GM23248 (cell line): ENCODE measurements at regions not wholly inside any gene's neighbourhood (a gene's known extent, or its start where the extent isn't known, plus 50 kb on each side); places are given as distances from the start of the nearest gene placed in this dataset.

Experiments
- DNase-seq: peaks from one replicate; pipeline ENCODE4 v3.0.0-alpha.2; 2015
- H2AFZ ChIP-seq: fragments of 200-600 bp; sonication (generic); 2 replicates; pipeline ENCODE4 v1.6.1; 2016; ENCODE audit warnings: antibody characterized with exemption
- H3F3A ChIP-seq: fragments of 200-600 bp; sonication (generic); 2 replicates; pipeline ENCODE4 v1.6.1; 2016; ENCODE audit warnings: mild to moderate bottlenecking, antibody characterized with exemption, mixed run types; ENCODE audit not compliant: insufficient read depth
- H3K27ac ChIP-seq: fragments of 200-600 bp; sonication (generic); 2 replicates; pipeline ENCODE4 v1.5.1; 2016; ENCODE audit warnings: mild to moderate bottlenecking
- H3K27me3 ChIP-seq: fragments of 200-600 bp; sonication (generic); replicated peaks from 2 replicates; pipeline ENCODE4 v1.6.1; 2016; ENCODE audit warnings: mild to moderate bottlenecking; ENCODE audit not compliant: insufficient read depth
- H3K36me3 ChIP-seq: fragments of 200-600 bp; sonication (generic); 2 replicates; pipeline ENCODE4 v1.6.1; 2016; ENCODE audit warnings: low read depth, mild to moderate bottlenecking
- H3K4me1 ChIP-seq: fragments of 200-600 bp; sonication (generic); 2 replicates; pipeline ENCODE4 v1.6.1; 2016; ENCODE audit warnings: mild to moderate bottlenecking; ENCODE audit not compliant: insufficient read depth
- H3K4me2 ChIP-seq: fragments of 200-600 bp; sonication (generic); one replicate; pipeline ENCODE4 v1.6.1; 2016; ENCODE audit warnings: mild to moderate bottlenecking; ENCODE audit not compliant: unreplicated experiment
- H3K4me3 ChIP-seq: fragments of 200-600 bp; sonication (generic); 2 replicates; pipeline ENCODE4 v1.5.1; 2016; ENCODE audit warnings: mild to moderate bottlenecking
- H3K79me2 ChIP-seq: fragments of 200-600 bp; sonication (generic); 2 replicates; pipeline ENCODE4 v1.6.1; 2016; ENCODE audit warnings: mild to moderate bottlenecking; ENCODE audit not compliant: insufficient read depth
- H3K9ac ChIP-seq: fragments of 200-600 bp; sonication (generic); 2 replicates; pipeline ENCODE4 v1.6.1; 2016; ENCODE audit warnings: mild to moderate bottlenecking
- H3K9me2 ChIP-seq: fragments of 200-600 bp; sonication (generic); 2 replicates; pipeline ENCODE4 v1.6.1; 2016; ENCODE audit warnings: mixed run types, mild to moderate bottlenecking, moderate library complexity; ENCODE audit not compliant: insufficient read depth
- H3K9me3 ChIP-seq: fragments of 200-600 bp; sonication (generic); one replicate; pipeline ENCODE4 v1.6.1; 2017; ENCODE audit warnings: low read depth
- H4K20me1 ChIP-seq: fragments of 200-600 bp; sonication (generic); 2 replicates; pipeline ENCODE4 v1.6.0; 2016; ENCODE audit not compliant: insufficient read depth
- EZH2 ChIP-seq: fragments of 200-600 bp; sonication (generic); IDR thresholded peaks from 2 replicates; pipeline ENCODE4 v1.6.1; 2018; ENCODE audit warnings: antibody characterized with exemption, mild to moderate bottlenecking; ENCODE audit not compliant: insufficient read depth, poor library complexity, severe bottlenecking
- EZH2phosphoT487 ChIP-seq: fragments of 200-600 bp; sonication (generic); IDR thresholded peaks from 2 replicates; pipeline ENCODE4 v1.6.1; 2018; ENCODE audit warnings: antibody characterized with exemption, moderate library complexity, mild to moderate bottlenecking, low read depth; ENCODE audit not compliant: insufficient read depth
- WGBS, 2 experiments: methylation state at CpG; one replicate each; pipeline ENCODE4 v1.1.6; 2015 to 2017; ENCODE audit warnings: low lambda C conversion rate in 2 of 2, low coverage in 1 of 2; ENCODE audit errors: missing lambda C conversion rate in 2 of 2; 5-methylcytosine and 5-hydroxymethylcytosine counted together
- in situ Hi-C: fragments of 300-500 bp; cut with MboI; formaldehyde crosslinking; loops from 2 replicates; pipeline ENCODE4 v1.15.0; 2020

GRCh38 chr12:82028772-82029171 is 269.6 kb upstream of the PPFIA2 start:
- no peak for DNase-seq
- TF ChIP-seq EZH2 = no peak
- TF ChIP-seq EZH2phosphoT487 = no peak
- Histone ChIP-seq H3K27me3 (no peaks in the 10 kb centered on the region), H4K20me1 (no peaks in the 10 kb centered on the region), H3K36me3 (no peaks in the 10 kb centered on the region), H2AFZ (no peak overlapping the region), H3K4me3 (no peak overlapping the region), H3K27ac (no peak overlapping the region), H3K4me1 (no peaks in the 10 kb centered on the region), H3K4me2 (no peak overlapping the region), H3K9me3 (no peaks in the 10 kb centered on the region), H3K9me2 (no peaks in the 10 kb centered on the region), H3K9ac (no peak overlapping the region), H3K79me2 (no peaks in the 10 kb centered on the region), H3F3A (no peaks in the 10 kb centered on the region)
- in situ Hi-C loops = no loop called here
- WGBS, 2 experiments = 50 to 63% methylated on average over 1 of the region's 1 CpG

- H3K4me3 ChIP-seq = no peak overlapping the region
- 49 to 87% methylated on average over 1 of the region's 1 CpG for WGBS, 2 experiments
- no peaks in the 10 kb centered on the region for H3K9me2 ChIP-seq
- TF ChIP-seq EZH2 (no peak), EZH2phosphoT487 (no peak)
- no peak overlapping the region for H3K27ac ChIP-seq
- no peaks in the 10 kb centered on the region for H3K9me3 ChIP-seq
- H4K20me1 ChIP-seq = no peaks in the 10 kb centered on the region
- no peaks in the 10 kb centered on the region for H3F3A ChIP-seq
- H3K4me2 ChIP-seq = no peak overlapping the region
- in situ Hi-C loops = no loop called here
- H2AFZ ChIP-seq = no peak overlapping the region
- no peak for DNase-seq
- no peak overlapping the region for H3K9ac ChIP-seq
- H3K36me3 ChIP-seq = no peaks in the 10 kb centered on the region
- no peaks in the 10 kb centered on the region for H3K27me3 ChIP-seq
- H3K79me2 ChIP-seq = no peaks in the 10 kb centered on the region
- H3K4me1 ChIP-seq = no peaks in the 10 kb centered on the region
Observed at GRCh38 chr12:82027612-82028011, 268.5 kb upstream of the PPFIA2 start.

GRCh38 chr12:82025462-82025861 is 266.3 kb upstream of the PPFIA2 start:
- Histone ChIP-seq H3K9ac (no peak overlapping the region), H3K4me1 (no peaks in the 10 kb centered on the region), H2AFZ (no peak overlapping the region), H3K9me3 (no peaks in the 10 kb centered on the region), H4K20me1 (no peaks in the 10 kb centered on the region), H3K4me3 (no peak overlapping the region), H3K4me2 (no peak overlapping the region), H3K36me3 (no peaks in the 10 kb centered on the region), H3K9me2 (no peaks in the 10 kb centered on the region), H3K27ac (no peak overlapping the region), H3K79me2 (no peaks in the 10 kb centered on the region), H3F3A (no peaks in the 10 kb centered on the region), H3K27me3 (no peaks in the 10 kb centered on the region)
- in situ Hi-C loops = no loop called here
- DNase-seq = no peak
- 50 to 56% methylated on average over 7 of the region's 7 CpGs for WGBS, 2 experiments
- no peak for TF ChIP-seq EZH2phosphoT487
- no peak for TF ChIP-seq EZH2

- no peak for TF ChIP-seq EZH2
- TF ChIP-seq EZH2phosphoT487 = no peak
- H3K79me2 ChIP-seq = no peaks in the 10 kb centered on the region
- no peak overlapping the region for H3K4me3 ChIP-seq
- no peak overlapping the region for H2AFZ ChIP-seq
- no peaks in the 10 kb centered on the region for H3K27me3 ChIP-seq
- H3K4me1 ChIP-seq = no peaks in the 10 kb centered on the region
- no peaks in the 10 kb centered on the region for H3K9me2 ChIP-seq
- no peaks in the 10 kb centered on the region for H3K9me3 ChIP-seq
- H3F3A ChIP-seq = no peaks in the 10 kb centered on the region
- in situ Hi-C loops = no loop called here
- no peak overlapping the region for H3K9ac ChIP-seq
- H3K36me3 ChIP-seq = no peaks in the 10 kb centered on the region
- no peak overlapping the region for H3K4me2 ChIP-seq
- peak; percentile 15 for DNase-seq
- no peaks in the 10 kb centered on the region for H4K20me1 ChIP-seq
- H3K27ac ChIP-seq = no peak overlapping the region
Observed at GRCh38 chr12:82019533-82019932, 260.4 kb upstream of the PPFIA2 start.

- WGBS, 2 experiments = 70 to 74% methylated on average over 1 of the region's 1 CpG
- in situ Hi-C loops = no loop called here
- Histone ChIP-seq H3K27ac (no peak overlapping the region), H3K9me3 (no peaks in the 10 kb centered on the region), H2AFZ (no peak overlapping the region), H4K20me1 (no peaks in the 10 kb centered on the region), H3K9me2 (no peaks in the 10 kb centered on the region), H3K4me2 (no peak overlapping the region), H3K79me2 (no peaks in the 10 kb centered on the region), H3K36me3 (no peaks in the 10 kb centered on the region), H3K27me3 (no peaks in the 10 kb centered on the region), H3K9ac (no peak overlapping the region), H3F3A (no peaks in the 10 kb centered on the region), H3K4me3 (no peak overlapping the region), H3K4me1 (no peaks in the 10 kb centered on the region)
- TF ChIP-seq EZH2phosphoT487 = no peak
- TF ChIP-seq EZH2 = no peak
- DNase-seq = no peak
Observed at GRCh38 chr12:82015623-82016347, 256.6 kb upstream of the PPFIA2 start.
